ENCODE measurements at regions not wholly inside any gene's neighbourhood (a gene's known extent, or its start where the extent isn't known, plus 50 kb on each side); places are given as distances from the start of the nearest gene placed in this dataset.

- no peak for DNase-seq
Measured at GRCh38 chr10:21196822-21197395, 299.8 kb upstream of the NEBL start.

GRCh38 chr10:21195252-21195651, 298.1 kb upstream of the NEBL start:
- DNase-seq: no peak

- no peak for DNase-seq
Measured at GRCh38 chr10:21194510-21194993, 297.4 kb upstream of the NEBL start.

- no peak for DNase-seq
Measured at GRCh38 chr10:21193196-21193595, 296.1 kb upstream of the NEBL start.

- no peak for DNase-seq
Measured at GRCh38 chr10:21191512-21191911, 294.4 kb upstream of the NEBL start.

- DNase-seq: no peak
Measured at GRCh38 chr10:21184984-21185383, 287.9 kb upstream of the NEBL start.

- no peak for DNase-seq
Measured at GRCh38 chr10:21184216-21184615, 287.1 kb upstream of the NEBL start.

- no peak for DNase-seq
Measured at GRCh38 chr10:21183025-21183424, 285.9 kb upstream of the NEBL start.

- DNase-seq: no peak
Measured at GRCh38 chr10:21181451-21181850, 284.3 kb upstream of the NEBL start.

- DNase-seq: no peak
Measured at GRCh38 chr10:21180604-21181003, 283.5 kb upstream of the NEBL start.

- DNase-seq: no peak
Measured at GRCh38 chr10:21176934-21177480, 279.9 kb upstream of the NEBL start.

GRCh38 chr10:21175797-21176196, 278.7 kb upstream of the NEBL start:
- DNase-seq: no peak

GRCh38 chr10:21174715-21175495, 277.8 kb upstream of the NEBL start:
- no peak for DNase-seq

- peak; percentile 26 for DNase-seq
Measured at GRCh38 chr10:21173802-21174714, 276.9 kb upstream of the NEBL start.

GRCh38 chr10:21172930-21173801, 276.1 kb upstream of the NEBL start:
- no peak for DNase-seq

- DNase-seq: no peak
Measured at GRCh38 chr10:21172542-21172929, 275.4 kb upstream of the NEBL start.

- DNase-seq: no peak
Measured at GRCh38 chr10:21171936-21172541, 274.9 kb upstream of the NEBL start.

GRCh38 chr10:21171197-21171935, 274.3 kb upstream of the NEBL start:
- DNase-seq: peak; percentile 6

GRCh38 chr10:21170216-21170615, 273.1 kb upstream of the NEBL start:
- no peak for DNase-seq

- no peak for DNase-seq
Measured at GRCh38 chr10:21169271-21169670, 272.2 kb upstream of the NEBL start.

Data from activated CD4-positive, alpha-beta T cell treated with anti-CD3 and anti-CD28 coated beads, Interleukin-2, Interleukin-6, amounts not matched to agents 100 ng/mL and 50 ng/mL, durations not matched to agents 16 hours and 8 hours (primary cell).